GM23338 (cell line): ENCODE measurements at regions not wholly inside any gene's neighbourhood (a gene's known extent, or its start where the extent isn't known, plus 50 kb on each side); places are given as distances from the start of the nearest gene placed in this dataset.

Experiments
- CREB1 ChIP-seq: fragments of 250-450 bp; sonication (Bioruptor Pico); IDR thresholded peaks from 2 replicates; pipeline ENCODE4 v1.5.0; 2020; ENCODE audit warnings: low read depth, mild to moderate bottlenecking, moderate library complexity
- EZH2 ChIP-seq: fragments of 200-600 bp; sonication (generic); IDR thresholded peaks from one replicate; pipeline ENCODE4 v1.8.0; 2017; ENCODE audit warnings: antibody characterized with exemption, mild to moderate bottlenecking, low read depth; ENCODE audit not compliant: unreplicated experiment
- JUNB ChIP-seq: IDR thresholded peaks from one replicate; pipeline ENCODE4 v1.6.1; 2016; ENCODE audit warnings: antibody characterized with exemption; ENCODE audit not compliant: unreplicated experiment
- POLR2AphosphoS5 ChIP-seq: IDR thresholded peaks from 2 replicates; pipeline ENCODE4 v1.6.1; 2016; ENCODE audit warnings: antibody characterized with exemption, low read depth
- STAT1 ChIP-seq: IDR thresholded peaks from one replicate; pipeline ENCODE4 v1.6.1; 2016; ENCODE audit warnings: antibody characterized with exemption; ENCODE audit not compliant: unreplicated experiment
- TF ChIP-seq, protein P1 (sequence below), 2 experiments: fragments of 200-600 bp in 1 of 2; sonication (generic) in 1 of 2; conservative IDR thresholded peaks; 2 replicates each; pipeline versions ENCODE4 v1.5.1 to v1.6.1; 2016 to 2017; ENCODE audit warnings: antibody characterized with exemption in 2 of 2, low read depth in 2 of 2, mild to moderate bottlenecking in 2 of 2, moderate library complexity in 1 of 2
- TF ChIP-seq, protein P2 (sequence below): IDR thresholded peaks from one replicate; pipeline ENCODE4 v1.6.1; 2018; ENCODE audit warnings: antibody characterized with exemption; ENCODE audit not compliant: unreplicated experiment

DNA sequence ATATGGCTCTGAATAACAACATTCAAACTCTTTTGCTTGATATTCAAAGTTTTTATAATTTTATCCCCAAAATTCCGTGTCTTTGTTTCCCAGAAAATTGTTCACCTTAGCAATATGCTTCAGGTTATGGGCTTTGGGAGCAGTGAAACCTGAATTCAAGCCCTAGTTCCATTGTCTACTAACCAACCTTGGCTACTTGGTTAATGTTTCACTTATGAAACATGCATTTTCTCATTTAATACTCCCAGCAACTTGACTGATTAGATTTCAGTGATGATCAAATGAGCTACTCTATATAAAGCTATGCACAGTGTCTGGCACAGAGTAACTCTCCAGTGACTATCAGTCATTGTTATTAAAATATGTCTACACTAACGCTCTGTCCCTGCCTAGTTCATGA lies 192.2 kb upstream of the TENT5A start:
- TF ChIP-seq, protein P1, sequence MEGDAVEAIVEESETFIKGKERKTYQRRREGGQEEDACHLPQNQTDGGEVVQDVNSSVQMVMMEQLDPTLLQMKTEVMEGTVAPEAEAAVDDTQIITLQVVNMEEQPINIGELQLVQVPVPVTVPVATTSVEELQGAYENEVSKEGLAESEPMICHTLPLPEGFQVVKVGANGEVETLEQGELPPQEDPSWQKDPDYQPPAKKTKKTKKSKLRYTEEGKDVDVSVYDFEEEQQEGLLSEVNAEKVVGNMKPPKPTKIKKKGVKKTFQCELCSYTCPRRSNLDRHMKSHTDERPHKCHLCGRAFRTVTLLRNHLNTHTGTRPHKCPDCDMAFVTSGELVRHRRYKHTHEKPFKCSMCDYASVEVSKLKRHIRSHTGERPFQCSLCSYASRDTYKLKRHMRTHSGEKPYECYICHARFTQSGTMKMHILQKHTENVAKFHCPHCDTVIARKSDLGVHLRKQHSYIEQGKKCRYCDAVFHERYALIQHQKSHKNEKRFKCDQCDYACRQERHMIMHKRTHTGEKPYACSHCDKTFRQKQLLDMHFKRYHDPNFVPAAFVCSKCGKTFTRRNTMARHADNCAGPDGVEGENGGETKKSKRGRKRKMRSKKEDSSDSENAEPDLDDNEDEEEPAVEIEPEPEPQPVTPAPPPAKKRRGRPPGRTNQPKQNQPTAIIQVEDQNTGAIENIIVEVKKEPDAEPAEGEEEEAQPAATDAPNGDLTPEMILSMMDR (conservative IDR thresholded peaks at IDR 0.05; ENCODE audit: low read depth in 2 of 2): no peak
- TF ChIP-seq, protein P2, sequence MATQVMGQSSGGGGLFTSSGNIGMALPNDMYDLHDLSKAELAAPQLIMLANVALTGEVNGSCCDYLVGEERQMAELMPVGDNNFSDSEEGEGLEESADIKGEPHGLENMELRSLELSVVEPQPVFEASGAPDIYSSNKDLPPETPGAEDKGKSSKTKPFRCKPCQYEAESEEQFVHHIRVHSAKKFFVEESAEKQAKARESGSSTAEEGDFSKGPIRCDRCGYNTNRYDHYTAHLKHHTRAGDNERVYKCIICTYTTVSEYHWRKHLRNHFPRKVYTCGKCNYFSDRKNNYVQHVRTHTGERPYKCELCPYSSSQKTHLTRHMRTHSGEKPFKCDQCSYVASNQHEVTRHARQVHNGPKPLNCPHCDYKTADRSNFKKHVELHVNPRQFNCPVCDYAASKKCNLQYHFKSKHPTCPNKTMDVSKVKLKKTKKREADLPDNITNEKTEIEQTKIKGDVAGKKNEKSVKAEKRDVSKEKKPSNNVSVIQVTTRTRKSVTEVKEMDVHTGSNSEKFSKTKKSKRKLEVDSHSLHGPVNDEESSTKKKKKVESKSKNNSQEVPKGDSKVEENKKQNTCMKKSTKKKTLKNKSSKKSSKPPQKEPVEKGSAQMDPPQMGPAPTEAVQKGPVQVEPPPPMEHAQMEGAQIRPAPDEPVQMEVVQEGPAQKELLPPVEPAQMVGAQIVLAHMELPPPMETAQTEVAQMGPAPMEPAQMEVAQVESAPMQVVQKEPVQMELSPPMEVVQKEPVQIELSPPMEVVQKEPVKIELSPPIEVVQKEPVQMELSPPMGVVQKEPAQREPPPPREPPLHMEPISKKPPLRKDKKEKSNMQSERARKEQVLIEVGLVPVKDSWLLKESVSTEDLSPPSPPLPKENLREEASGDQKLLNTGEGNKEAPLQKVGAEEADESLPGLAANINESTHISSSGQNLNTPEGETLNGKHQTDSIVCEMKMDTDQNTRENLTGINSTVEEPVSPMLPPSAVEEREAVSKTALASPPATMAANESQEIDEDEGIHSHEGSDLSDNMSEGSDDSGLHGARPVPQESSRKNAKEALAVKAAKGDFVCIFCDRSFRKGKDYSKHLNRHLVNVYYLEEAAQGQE: no peak
- TF ChIP-seq EZH2 (no peak), STAT1 (no peak), POLR2AphosphoS5 (no peak), CREB1 (CRISPR knock-in tag) (no peak), JUNB (no peak)
